CD14-positive monocyte (primary cell): ENCODE measurements at regions not wholly inside any gene's neighbourhood (a gene's known extent, or its start where the extent isn't known, plus 50 kb on each side); places are given as distances from the start of the nearest gene placed in this dataset.

ENCODE experiments used
- DNase-seq, 3 donors: peaks; one replicate each; pipeline ENCODE4 v3.0.0-alpha.2; 2011 to 2022
- H2AFZ ChIP-seq: 2 replicates; pipeline ENCODE4 v1.6.0; 2012; ENCODE audit warnings: mild to moderate bottlenecking, low read depth, low read length, inconsistent platforms; ENCODE audit not compliant: insufficient read depth, poor library complexity, severe bottlenecking
- H3K27ac ChIP-seq, 2 donors: 1 replicate in 1 of 2; 2 replicates in 1 of 2; pipeline ENCODE4 v1.5.1; 2012 to 2013; ENCODE audit warnings: low read length in 2 of 2, control low read depth in 1 of 2, inconsistent platforms in 1 of 2, low read depth in 1 of 2, mild to moderate bottlenecking in 1 of 2
- H3K27me3 ChIP-seq, 2 donors: one replicate each; pipeline versions ENCODE4 v1.6.0 to v1.6.1; 2011 to 2013; ENCODE audit warnings: low read length in 2 of 2; ENCODE audit not compliant: control insufficient read depth in 2 of 2, insufficient read depth in 2 of 2
- H3K36me3 ChIP-seq, 2 donors: replicated peaks in 1 of 2; 1 replicate in 1 of 2; 2 replicates in 1 of 2; pipeline versions ENCODE4 v1.5.1 to v1.6.1; 2012 to 2013; ENCODE audit warnings: low read length in 2 of 2, control low read depth in 1 of 2, inconsistent platforms in 1 of 2, mild to moderate bottlenecking in 1 of 2; ENCODE audit not compliant: insufficient read depth in 2 of 2, control insufficient read depth in 1 of 2
- H3K4me1 ChIP-seq, 2 donors: 1 replicate in 1 of 2; 2 replicates in 1 of 2; pipeline versions ENCODE4 v1.5.1 to v1.6.1; 2012 to 2013; ENCODE audit warnings: low read length in 2 of 2, control low read depth in 1 of 2, inconsistent platforms in 1 of 2, mild to moderate bottlenecking in 1 of 2, moderate library complexity in 1 of 2; ENCODE audit not compliant: insufficient read depth in 2 of 2, control insufficient read depth in 1 of 2
- H3K4me2 ChIP-seq: replicated peaks from 2 replicates; pipeline ENCODE3; 2012; ENCODE audit warnings: low read length, moderate library complexity, mild to moderate bottlenecking; ENCODE audit not compliant: poor library complexity, severe bottlenecking; ENCODE audit errors: extremely low read depth
- H3K4me3 ChIP-seq, 3 experiments: fragments of 200-600 bp in 1 of 3; sonication (generic) in 1 of 3; replicated peaks in 1 of 3; 1 replicate in 2 of 3; 2 replicates in 1 of 3; pipeline ENCODE4 v1.5.1; 2011 to 2013; ENCODE audit warnings: low read length in 3 of 3, mild to moderate bottlenecking in 3 of 3, control low read depth in 2 of 3, low read depth in 2 of 3, inconsistent platforms in 1 of 3, moderate library complexity in 1 of 3
- H3K79me2 ChIP-seq: 2 replicates; pipeline ENCODE4 v1.6.0; 2012; ENCODE audit warnings: mild to moderate bottlenecking, control low read depth, inconsistent platforms, low read length, moderate library complexity; ENCODE audit not compliant: insufficient read depth
- H3K9ac ChIP-seq: 2 replicates; pipeline ENCODE4 v1.6.0; 2017; ENCODE audit warnings: low read length, mild to moderate bottlenecking; ENCODE audit not compliant: insufficient read depth, poor library complexity, severe bottlenecking
- H3K9me3 ChIP-seq, 2 donors: replicated peaks in 1 of 2; 1 replicate in 1 of 2; 2 replicates in 1 of 2; pipeline versions ENCODE4 v1.5.1 to v1.6.1; 2012 to 2013; ENCODE audit warnings: low read length in 2 of 2, control low read depth in 1 of 2; ENCODE audit not compliant: control insufficient read depth in 1 of 2, insufficient read depth in 1 of 2
- H4K20me1 ChIP-seq: 2 replicates; pipeline ENCODE4 v1.6.0; 2012; ENCODE audit warnings: mild to moderate bottlenecking, low read length, control low read depth, moderate library complexity; ENCODE audit not compliant: insufficient read depth
- H3K27ac Mint-ChIP-seq, 7 donors: one replicate each; pipeline ENCODE4 v1.8.0; 2020; ENCODE audit warnings: mild to moderate bottlenecking in 7 of 7, mixed read lengths in 7 of 7, moderate library complexity in 6 of 7, inconsistent platforms in 2 of 7
- H3K27me3 Mint-ChIP-seq, 3 donors: one replicate each; pipeline ENCODE4 v1.8.0; 2021 to 2022; ENCODE audit warnings: low read depth in 3 of 3, mild to moderate bottlenecking in 3 of 3, mixed read lengths in 3 of 3, moderate library complexity in 3 of 3, inconsistent platforms in 1 of 3
- H3K36me3 Mint-ChIP-seq, 2 donors: one replicate each; pipeline ENCODE4 v1.8.0; 2020; ENCODE audit warnings: mixed read lengths in 2 of 2, inconsistent platforms in 1 of 2, mild to moderate bottlenecking in 1 of 2
- H3K4me1 Mint-ChIP-seq: one replicate; pipeline ENCODE4 v1.8.0; 2020; ENCODE audit warnings: mild to moderate bottlenecking, mixed read lengths
- H3K4me3 Mint-ChIP-seq, 2 donors: one replicate each; pipeline ENCODE4 v1.8.0; 2020; ENCODE audit warnings: mild to moderate bottlenecking in 2 of 2, mixed read lengths in 2 of 2, moderate library complexity in 1 of 2
- H3K9me3 Mint-ChIP-seq, 7 donors: one replicate each; pipeline ENCODE4 v1.8.0; 2020 to 2022; ENCODE audit warnings: mixed read lengths in 7 of 7, mild to moderate bottlenecking in 6 of 7, moderate library complexity in 6 of 7, inconsistent platforms in 2 of 7
- WGBS: methylation state at CpG from one replicate; pipeline ENCODE4 v1.1.5; 2013; ENCODE audit warnings: missing lambda C conversion rate; ENCODE audit not compliant: insufficient coverage; 5-methylcytosine and 5-hydroxymethylcytosine counted together
- intact Hi-C, 2 donors: fragments of 100-400 bp; cut with micrococcal nuclease; formaldehyde crosslinking; loops; one replicate each; pipeline versions ENCODE4 v1.15.0 to v1.15.1; 2023
- TF ChIP-seq, protein P1 (sequence below): fragments of 200-600 bp; IDR thresholded peaks from one replicate; pipeline ENCODE4 v1.8.0; 2022; ENCODE audit warnings: antibody characterized with exemption, mild to moderate bottlenecking

GRCh38 chr11:11780858-11781257, 60.9 kb upstream of the USP47 start:
- H3K9me3 ChIP-seq, result no peaks in the 10 kb centered on the region
- TF ChIP-seq, protein P1, sequence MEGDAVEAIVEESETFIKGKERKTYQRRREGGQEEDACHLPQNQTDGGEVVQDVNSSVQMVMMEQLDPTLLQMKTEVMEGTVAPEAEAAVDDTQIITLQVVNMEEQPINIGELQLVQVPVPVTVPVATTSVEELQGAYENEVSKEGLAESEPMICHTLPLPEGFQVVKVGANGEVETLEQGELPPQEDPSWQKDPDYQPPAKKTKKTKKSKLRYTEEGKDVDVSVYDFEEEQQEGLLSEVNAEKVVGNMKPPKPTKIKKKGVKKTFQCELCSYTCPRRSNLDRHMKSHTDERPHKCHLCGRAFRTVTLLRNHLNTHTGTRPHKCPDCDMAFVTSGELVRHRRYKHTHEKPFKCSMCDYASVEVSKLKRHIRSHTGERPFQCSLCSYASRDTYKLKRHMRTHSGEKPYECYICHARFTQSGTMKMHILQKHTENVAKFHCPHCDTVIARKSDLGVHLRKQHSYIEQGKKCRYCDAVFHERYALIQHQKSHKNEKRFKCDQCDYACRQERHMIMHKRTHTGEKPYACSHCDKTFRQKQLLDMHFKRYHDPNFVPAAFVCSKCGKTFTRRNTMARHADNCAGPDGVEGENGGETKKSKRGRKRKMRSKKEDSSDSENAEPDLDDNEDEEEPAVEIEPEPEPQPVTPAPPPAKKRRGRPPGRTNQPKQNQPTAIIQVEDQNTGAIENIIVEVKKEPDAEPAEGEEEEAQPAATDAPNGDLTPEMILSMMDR, result no peak

DNA sequence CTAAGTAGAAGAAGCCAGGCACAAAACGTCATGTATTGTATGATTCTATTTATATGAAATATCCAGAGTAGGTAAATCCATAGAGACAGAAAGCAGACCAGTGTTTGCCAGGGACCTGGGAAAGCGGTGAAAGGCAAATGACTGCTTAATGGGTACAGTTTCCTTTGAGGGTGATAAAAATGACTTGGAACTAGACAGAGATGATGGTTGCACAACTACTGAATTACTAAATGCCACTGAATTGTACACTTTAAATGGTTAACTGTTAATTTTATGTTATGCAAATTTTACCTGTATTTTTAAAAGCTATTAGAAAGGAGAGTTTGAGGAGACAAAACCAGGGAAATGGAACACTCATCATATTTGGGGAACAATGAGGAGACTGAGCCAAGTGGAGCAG, 61.8 kb upstream of the USP47 start:
- Histone ChIP-seq H3K79me2 (no peaks in the 10 kb centered on the region), H3K9ac (no peak overlapping the region), H3K4me1 (no peaks in the 10 kb centered on the region), H3K27me3 (peaks cover 0 to 2% of the 10 kb centered on the region in 2 donors), H3K4me3 (no peak overlapping the region), H2AFZ (no peak overlapping the region), H4K20me1 (no peaks in the 10 kb centered on the region), H3K4me2 (no peak overlapping the region), H3K27ac (no peak overlapping the region), H3K9me3 (no peaks in the 10 kb centered on the region), H3K36me3 (no peaks in the 10 kb centered on the region)
- Mint-ChIP-seq H3K9me3 (no peaks in the 10 kb centered on the region), H3K27me3 (peaks cover 10 to 18% (median 11%) of the 10 kb centered on the region in 3 donors), H3K36me3 (no peaks in the 10 kb centered on the region), H3K27ac (peak overlapping the region in 1 of 7 donors; percentile 13), H3K4me3 (no peak overlapping the region), H3K4me1 (no peaks in the 10 kb centered on the region)
- TF ChIP-seq, protein P1, result no peak
- no peak for DNase-seq
- intact Hi-C loops, result loop anchor here (10.0 kb wide), 2 partner anchors 845 to 985 kb away; no protein-coding TSS in a partner anchor
- WGBS, result no CpG with 5 or more reads among the region's 2 CpGs

More at GRCh38 chr11:11780858-11781257, 60.9 kb upstream of the USP47 start:
- Mint-ChIP-seq H3K27ac (no peak overlapping the region), H3K9me3 (no peaks in the 10 kb centered on the region), H3K36me3 (no peaks in the 10 kb centered on the region), H3K27me3 (peaks cover 5 to 18% (median 9%) of the 10 kb centered on the region in 3 donors), H3K4me3 (no peak overlapping the region), H3K4me1 (no peaks in the 10 kb centered on the region)
- WGBS, result 100% methylated on average over 4 of the region's 8 CpGs
- Histone ChIP-seq H3K36me3 (no peaks in the 10 kb centered on the region), H3K4me1 (no peaks in the 10 kb centered on the region), H3K27me3 (peaks cover 0 to 2% of the 10 kb centered on the region in 2 donors), H4K20me1 (no peaks in the 10 kb centered on the region), H3K4me2 (no peak overlapping the region), H2AFZ (no peak overlapping the region), H3K27ac (no peak overlapping the region), H3K9ac (no peak overlapping the region), H3K79me2 (no peaks in the 10 kb centered on the region), H3K4me3 (no peak overlapping the region)
- no peak for DNase-seq
- intact Hi-C loops, result loop anchor here (10.0 kb wide), 2 partner anchors 846 to 986 kb away; no protein-coding TSS in a partner anchor
